A549 (cell line): ENCODE measurements at regions not wholly inside any gene's neighbourhood (a gene's known extent, or its start where the extent isn't known, plus 50 kb on each side); places are given as distances from the start of the nearest gene placed in this dataset.

ENCODE experiments used
- ATAC-seq, 2 experiments: fragments of 200-7000 bp in 1 of 2; fragments of >200 bp in 1 of 2; cut with Nextera tagmentation in 1 of 2; cut with Tn5 transposase in 1 of 2; 3 replicates each; pipeline versions ENCODE4 v1.8.0 to v1.9.1; 2018 to 2020; ENCODE audit warnings: mild to moderate bottlenecking in 1 of 2, moderate library complexity in 1 of 2
- CTCF ChIA-PET: fragments of 300-600 bp; sonication (Branson Sonifier 250); formaldehyde crosslinking; extraction: SDS; loops from one replicate; lab custom pipeline; 2021; ENCODE audit warnings: antibody characterized with exemption, inconsistent platforms; lab: Yijun Ruan, JAX
- POLR2A ChIA-PET: fragments of 350-600 bp; formaldehyde crosslinking; extraction: SDS; loops from one replicate; lab custom pipeline; 2021; ENCODE audit warnings: antibody characterized with exemption, inconsistent platforms; lab: Yijun Ruan, JAX
- DNase-seq, 2 experiments: peaks; one replicate each; pipeline versions ENCODE4 v3.0.0 to v3.0.0-alpha.2; 2011 to 2016; ENCODE audit warnings: low read depth in 1 of 2, low spot score in 1 of 2
- FAIRE-seq: peaks from 2 replicates; lab custom pipeline; 2011; peaks lifted over from hg19 to GRCh38; lab: Jason Lieb, UNC
- H3K27ac ChIP-seq, 2 experiments: fragments of >200 bp; sonication (Bioruptor Twin); formaldehyde crosslinking; 3 replicates each; pipeline ENCODE4 v1.5.1; 2016 to 2017
- H3K4me1 ChIP-seq: fragments of >200 bp; sonication (Bioruptor Twin); formaldehyde crosslinking; 3 replicates; pipeline ENCODE4 v1.6.1; 2016
- H3K4me2 ChIP-seq: fragments of >200 bp; sonication (Bioruptor Twin); formaldehyde crosslinking; 3 replicates; pipeline ENCODE4 v1.6.1; 2016
- H3K4me3 ChIP-seq: fragments of >200 bp; sonication (Bioruptor Twin); formaldehyde crosslinking; 3 replicates; pipeline ENCODE4 v1.5.1; 2016
- H3K9me3 ChIP-seq: fragments of >200 bp; sonication (Bioruptor Twin); formaldehyde crosslinking; 3 replicates; pipeline ENCODE4 v1.6.1; 2016
- CHD4 ChIP-seq: fragments of 200-600 bp; sonication (generic); IDR thresholded peaks from 2 replicates; pipeline ENCODE4 v1.6.1; 2016; ENCODE audit warnings: antibody characterized with exemption, mild to moderate bottlenecking, borderline replicate concordance
- CTCF ChIP-seq: fragments of >200 bp; sonication (Bioruptor Twin); formaldehyde crosslinking; IDR thresholded peaks from 3 replicates; pipeline ENCODE4 v1.5.1; 2016
- E2F6 ChIP-seq: IDR thresholded peaks from 2 replicates; pipeline ENCODE4 v1.6.1; 2012; ENCODE audit warnings: low read depth, borderline replicate concordance
- EP300 ChIP-seq, 2 experiments: fragments of >200 bp; sonication (Bioruptor Twin); formaldehyde crosslinking; IDR thresholded peaks; 2 replicates in 1 of 2; 3 replicates in 1 of 2; pipeline ENCODE4 v1.6.1; 2016 to 2017
- FOSL2 ChIP-seq, 2 experiments: fragments of 450-650 bp in 1 of 2; fragments of >200 bp in 1 of 2; sonication (Bioruptor Twin) in 1 of 2; formaldehyde crosslinking; IDR thresholded peaks; 2 replicates each; pipeline versions ENCODE4 v1.5.0 to v1.6.1; 2016 to 2020; ENCODE audit warnings: mild to moderate bottlenecking in 1 of 2, moderate library complexity in 1 of 2
- GATA3 ChIP-seq: IDR thresholded peaks from 2 replicates; pipeline ENCODE4 v1.6.1; 2012; ENCODE audit warnings: borderline replicate concordance
- MAX ChIP-seq: IDR thresholded peaks from 2 replicates; pipeline ENCODE4 v1.6.1; 2012
- NFE2L2 ChIP-seq: fragments of 150-350 bp; conservative IDR thresholded peaks from 2 replicates; pipeline ENCODE4 v1.6.1; 2014; ENCODE audit warnings: low read length
- NPAS2 ChIP-seq: fragments of 250-450 bp; sonication (Bioruptor Pico); IDR thresholded peaks from 2 replicates; pipeline ENCODE4 v1.8.0; 2022; ENCODE audit warnings: mild to moderate bottlenecking, moderate library complexity, borderline replicate concordance
- PHF8 ChIP-seq: fragments of 200-600 bp; sonication (generic); IDR thresholded peaks from 2 replicates; pipeline ENCODE4 v1.6.1; 2016; ENCODE audit warnings: low read depth, mild to moderate bottlenecking, antibody characterized with exemption, moderate library complexity, borderline replicate concordance
- POLR2AphosphoS2 ChIP-seq: conservative IDR thresholded peaks from 2 replicates; pipeline ENCODE4 v1.6.1; 2012; ENCODE audit warnings: low read length, improper control_type of control experiment, inconsistent platforms
- RARB ChIP-seq: fragments of 250-450 bp; sonication (Bioruptor Pico); IDR thresholded peaks from 2 replicates; pipeline ENCODE4 v1.8.0; 2021; ENCODE audit warnings: mild to moderate bottlenecking, moderate library complexity
- RCOR1 ChIP-seq: fragments of 150-350 bp; IDR thresholded peaks from 2 replicates; pipeline ENCODE4 v1.6.1; 2014; ENCODE audit warnings: antibody characterized with exemption, low read length, low read depth
- REST ChIP-seq: fragments of 200-600 bp; sonication (generic); IDR thresholded peaks from 2 replicates; pipeline ENCODE4 v1.6.1; 2016; ENCODE audit warnings: antibody characterized with exemption, mild to moderate bottlenecking, moderate library complexity
- RFX5 ChIP-seq: fragments of 450-650 bp; IDR thresholded peaks from 2 replicates; pipeline ENCODE4 v1.7.1; 2014; ENCODE audit warnings: antibody characterized with exemption, mild to moderate bottlenecking, moderate library complexity
- TFCP2L1 ChIP-seq: fragments of 250-450 bp; sonication (Bioruptor Pico); IDR thresholded peaks from 2 replicates; pipeline ENCODE4 v1.5.0; 2021; ENCODE audit warnings: mild to moderate bottlenecking
- ZSCAN20 ChIP-seq: fragments of 250-450 bp; sonication (Bioruptor Pico); IDR thresholded peaks from 2 replicates; pipeline ENCODE4 v1.8.0; 2022; ENCODE audit warnings: mild to moderate bottlenecking, moderate library complexity
- WGBS: methylation state at CpG from one replicate; pipeline ENCODE4 v1.1.6; 2017; ENCODE audit errors: missing lambda C conversion rate; 5-methylcytosine and 5-hydroxymethylcytosine counted together

DNA sequence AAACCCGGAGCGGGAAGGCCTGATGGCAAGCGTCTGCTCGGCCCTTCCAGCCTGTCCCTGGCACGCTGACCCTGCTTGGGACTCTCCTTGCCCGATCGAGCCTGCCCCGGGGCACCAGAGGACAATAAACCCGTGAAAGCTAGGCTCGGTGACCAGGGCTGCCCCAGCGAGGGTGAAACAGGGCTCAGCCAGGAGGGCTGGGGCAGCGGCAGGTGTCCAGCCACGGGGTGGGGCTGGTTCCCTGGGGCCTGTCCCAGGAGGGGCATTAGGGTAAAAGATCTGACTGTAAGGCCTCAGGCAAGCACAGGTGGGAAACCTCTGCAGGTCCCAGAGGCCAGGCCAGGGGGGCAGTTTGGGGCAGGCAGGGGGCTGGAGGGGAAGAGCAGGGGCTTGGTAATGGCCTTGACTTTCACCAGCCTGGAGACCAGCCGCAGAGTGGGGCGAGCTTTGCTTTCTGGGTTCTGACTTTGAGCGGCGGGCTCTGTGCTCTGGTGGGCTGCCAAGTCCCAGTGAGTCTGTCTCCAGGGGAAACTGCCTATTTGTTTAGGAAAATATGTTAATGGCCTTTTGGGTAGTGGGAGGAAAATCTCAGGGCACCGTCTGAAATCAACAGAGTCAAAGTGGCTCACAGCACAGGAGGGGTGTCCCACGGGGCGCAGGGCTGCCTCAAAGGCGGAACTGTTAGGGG lies 68.2 kb upstream of the INPP5A start:
- TF ChIP-seq GATA3 (no peak), PHF8 (no peak), E2F6 (no peak), MAX (no peak), RARB (CRISPR knock-in tag) (no peak), CHD4 (no peak), TFCP2L1 (CRISPR knock-in tag) (no peak), ZSCAN20 (CRISPR knock-in tag) (no peak), REST (no peak), RFX5 (no peak), POLR2AphosphoS2 (no peak), NFE2L2 (no peak), NPAS2 (CRISPR knock-in tag) (no peak), CTCF (no peak), FOSL2 (IDR thresholded peaks at IDR 0.05) (no peak), FOSL2 (CRISPR knock-in tag; IDR thresholded peaks at IDR 0.05) (no peak), RCOR1 (no peak)
- no peak overlapping the region for H3K4me3 ChIP-seq
- POLR2A ChIA-PET: no interaction called here
- H3K4me1 ChIP-seq: no peaks in the 10 kb centered on the region
- H3K9me3 ChIP-seq: peaks cover 5% of the 10 kb centered on the region; the same call in 2 of the 3 replicates
- no peak overlapping the region for H3K4me2 ChIP-seq
- H3K27ac ChIP-seq: no peak overlapping the region
- CTCF ChIA-PET: interaction anchor here (1.1 kb wide), 1 partner anchor 10 kb away, joined by 5 read pairs; no protein-coding TSS in a partner anchor
- ATAC-seq (no peak), FAIRE-seq (no peak), DNase-seq (no peak)
- WGBS: 84% methylated on average over 20 of the region's 21 CpGs

- CTCF ChIA-PET: interaction anchor here (0.7 to 1.6 kb wide), 8 partner anchors 9 to 184 kb away, joined by 3 to 5 read pairs (median 4); no protein-coding TSS in a partner anchor
These were observed 67.0 kb upstream of the INPP5A start for GRCh38 chr10:132470410-132471124.

More at GRCh38 chr10:132470410-132471124, 67.0 kb upstream of the INPP5A start:
- DNase-seq: no peak
- Histone ChIP-seq H3K4me1 (no peaks in the 10 kb centered on the region), H3K27ac (no peak overlapping the region), H3K4me2 (no peak overlapping the region), H3K4me3 (no peak overlapping the region), H3K9me3 (peaks cover 5% of the 10 kb centered on the region; the same call in 2 of the 3 replicates)
- WGBS: 73% methylated on average over 27 of the region's 27 CpGs
- no peak for FAIRE-seq
- no peak for TF ChIP-seq EP300 (IDR thresholded peaks at IDR 0.05)
- POLR2A ChIA-PET: no interaction called here
- ATAC-seq: no peak
